IPS-NIHi7 (cell line): ENCODE measurements at regions not wholly inside any gene's neighbourhood (a gene's known extent, or its start where the extent isn't known, plus 50 kb on each side); places are given as distances from the start of the nearest gene placed in this dataset.

Source experiments
- DNase-seq: peaks from one replicate; pipeline ENCODE4 v3.0.0; 2012; ENCODE audit warnings: mixed read lengths; ENCODE audit errors: extremely low spot score

DNA sequence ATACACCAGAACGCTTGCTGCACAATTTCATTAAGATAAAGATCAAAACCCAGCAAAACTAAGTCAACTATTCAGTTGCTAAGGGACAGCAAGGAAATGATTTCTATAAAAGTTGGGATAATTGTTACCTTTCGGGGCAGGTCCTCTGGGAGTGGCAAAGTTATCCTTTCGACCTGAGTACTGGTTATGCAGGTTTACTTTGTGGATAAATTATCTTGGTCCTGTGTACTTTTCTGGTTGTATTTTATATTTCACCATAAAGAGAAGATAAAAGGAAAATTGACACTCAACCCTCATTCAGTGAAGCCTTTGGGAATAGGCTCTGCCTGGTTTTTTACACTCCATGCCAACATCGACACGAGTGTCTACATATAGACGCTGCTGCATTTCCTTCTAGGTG, 146.5 kb downstream of the SYK start:
- no peak for DNase-seq

DNA sequence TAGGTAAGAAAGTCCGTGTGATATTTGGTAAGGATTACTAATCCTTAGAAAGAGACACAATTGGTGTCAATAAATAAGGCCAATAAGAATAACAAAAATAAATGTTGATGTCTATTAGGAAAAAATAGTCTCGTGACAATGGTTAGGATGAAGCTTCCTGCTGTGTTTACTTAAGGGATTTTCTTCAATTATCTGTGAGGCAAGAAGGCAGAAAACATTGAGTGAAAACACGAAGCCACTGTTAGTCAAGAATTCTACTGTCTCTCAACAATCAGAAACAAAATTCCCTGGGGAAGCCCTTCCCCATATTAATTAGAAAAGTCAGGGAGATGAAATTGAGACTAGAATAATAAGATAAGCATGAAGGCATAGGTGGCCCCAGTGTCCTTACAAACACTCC, 149.0 kb downstream of the SYK start:
- no peak for DNase-seq

- peak; percentile 30 for DNase-seq
These were observed 151.6 kb downstream of the SYK start for GRCh38 chr9:90953200-90953599.

DNA sequence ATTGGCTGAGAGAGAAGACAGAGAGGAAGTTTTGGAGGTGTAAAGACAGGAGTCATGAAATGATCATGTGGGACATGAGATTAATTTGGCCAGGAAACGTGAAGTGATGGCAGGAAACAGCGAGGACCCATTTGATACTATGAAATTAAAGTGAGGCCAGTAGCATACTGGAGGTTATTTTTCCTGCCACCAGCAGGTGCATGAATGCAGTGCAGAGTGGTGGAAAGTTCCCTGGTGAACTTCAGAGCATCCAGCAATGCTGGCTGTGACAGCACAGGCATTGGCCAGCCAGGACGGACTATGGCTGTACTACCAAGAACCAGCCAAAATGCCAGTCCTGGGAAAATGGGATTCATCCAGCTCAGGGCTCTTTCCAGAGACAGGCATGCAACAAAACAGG, 152.2 kb downstream of the SYK start:
- DNase-seq = no peak

- DNase-seq = no peak
These were observed 154.6 kb downstream of the SYK start for GRCh38 chr9:90956026-90956810.

- no peak for DNase-seq
These were observed 156.7 kb downstream of the SYK start for GRCh38 chr9:90958328-90958727.

- no peak for DNase-seq
These were observed 159.3 kb downstream of the SYK start for GRCh38 chr9:90960941-90961340.

DNA sequence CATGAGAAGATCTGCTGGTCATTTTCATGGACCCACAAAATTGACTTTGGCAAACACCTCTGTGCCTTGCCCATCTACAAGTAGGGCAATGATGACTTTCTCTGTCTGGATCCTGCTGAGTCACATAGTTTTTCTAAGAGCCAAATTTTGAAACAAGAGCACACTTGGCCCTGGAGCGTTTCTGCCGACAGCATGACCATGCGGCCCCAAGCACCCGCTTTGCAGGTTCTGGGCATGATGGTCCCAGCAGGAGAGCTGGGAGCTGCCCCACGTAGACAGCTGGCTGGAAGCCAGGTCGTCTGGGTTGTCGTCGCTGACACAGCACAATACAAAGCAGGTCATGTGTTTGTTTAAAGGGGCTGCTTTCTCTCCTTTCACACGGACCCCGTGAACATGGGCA, 159.8 kb downstream of the SYK start:
- no peak for DNase-seq

DNA sequence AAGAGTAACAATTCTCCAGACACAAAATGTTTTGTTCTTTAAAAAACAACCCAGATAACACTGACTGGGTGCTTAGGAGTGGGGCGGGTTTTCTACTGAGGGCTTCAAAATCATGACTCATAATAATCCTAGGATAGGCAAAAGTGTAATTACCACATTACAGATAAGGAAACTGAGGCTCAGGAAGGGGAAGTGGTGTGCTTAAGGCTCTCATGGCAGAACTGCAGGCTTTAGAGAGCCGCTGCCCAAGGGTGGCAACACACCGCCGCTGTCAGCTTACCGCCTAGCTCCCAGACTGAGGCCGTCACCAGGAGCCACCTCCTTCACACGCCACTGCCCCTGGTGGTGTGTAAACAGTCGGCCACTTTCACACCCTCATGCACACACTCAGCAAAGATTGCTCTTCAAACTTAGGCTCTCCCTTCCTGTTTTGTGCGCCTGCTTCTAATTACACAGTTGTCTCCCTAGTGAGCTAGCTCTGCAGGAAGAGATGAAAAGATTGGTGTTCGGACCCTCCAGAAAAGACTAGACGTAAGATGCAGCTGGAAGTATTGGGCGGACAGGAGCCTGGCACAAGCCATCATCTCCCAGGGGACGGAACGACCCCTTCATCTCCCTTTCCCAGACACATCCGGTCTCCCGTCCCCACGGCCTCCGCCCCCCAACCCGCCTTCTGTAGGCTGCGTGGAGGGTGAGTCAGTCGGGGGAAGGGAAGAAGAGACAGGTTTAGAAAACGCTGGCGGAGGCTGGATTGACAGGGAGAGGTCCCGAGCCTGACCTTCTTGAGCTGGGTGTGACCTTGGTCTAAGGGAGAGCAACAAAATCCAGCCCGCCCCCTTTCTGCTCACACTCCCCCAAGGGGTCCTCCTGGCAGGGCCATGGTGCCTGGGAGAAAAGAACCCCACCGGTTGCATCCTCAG, 162.7 kb downstream of the SYK start:
- DNase-seq = peak; percentile 54

DNA sequence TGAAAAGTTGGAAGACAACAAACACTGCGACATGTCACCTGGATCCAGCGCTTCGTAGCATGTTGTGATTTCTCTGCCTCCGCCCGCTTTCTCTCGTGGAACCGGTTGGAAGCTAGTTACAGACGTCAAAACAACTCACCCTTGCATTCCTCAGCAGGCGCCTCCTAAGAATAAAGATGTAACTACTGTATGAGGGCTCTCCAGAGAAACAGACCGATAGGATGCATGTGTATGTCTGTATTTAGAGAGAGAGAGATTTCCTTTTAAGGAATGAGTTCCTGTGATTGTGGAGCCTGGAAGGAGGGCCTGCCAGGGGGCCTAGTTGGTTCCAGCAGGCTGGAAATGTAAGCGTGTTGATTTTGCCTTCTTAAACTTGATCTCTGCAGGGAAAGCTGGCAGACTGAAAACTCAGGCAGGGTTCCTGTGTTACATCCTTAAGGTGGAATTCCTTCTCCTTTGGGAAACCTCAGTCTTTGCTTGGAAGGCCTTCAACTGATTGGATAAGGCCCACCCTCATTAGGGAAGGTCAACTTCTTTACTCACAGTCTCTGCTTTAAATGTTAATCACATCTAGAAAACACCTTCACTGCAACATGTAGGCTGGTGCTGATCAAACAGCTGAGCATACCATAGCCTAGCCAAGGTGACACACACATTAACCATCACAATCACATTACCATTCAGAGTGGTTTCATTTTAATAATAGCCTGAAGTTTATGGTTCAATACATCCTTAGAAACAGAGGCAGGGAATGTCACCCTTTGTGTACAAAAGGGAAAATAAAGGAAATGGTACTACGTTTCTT, 163.8 kb downstream of the SYK start:
- no peak for DNase-seq

- no peak for DNase-seq
These were observed 164.3 kb downstream of the SYK start for GRCh38 chr9:90966031-90966290.

GRCh38 chr9:90966480-90967144, 165.0 kb downstream of the SYK start:
- no peak for DNase-seq

- DNase-seq = peak; percentile 46
These were observed 165.5 kb downstream of the SYK start for GRCh38 chr9:90967145-90967538.

GRCh38 chr9:90969021-90969675, 167.5 kb downstream of the SYK start:
- no peak for DNase-seq

- DNase-seq = no peak
These were observed 169.0 kb downstream of the SYK start for GRCh38 chr9:90970608-90971007.

GRCh38 chr9:90972057-90972456, 170.4 kb downstream of the SYK start:
- no peak for DNase-seq

- no peak for DNase-seq
These were observed 172.4 kb downstream of the SYK start for GRCh38 chr9:90974016-90974415.

- no peak for DNase-seq
These were observed 173.1 kb downstream of the SYK start for GRCh38 chr9:90974643-90975245.

- DNase-seq = no peak
These were observed 174.3 kb downstream of the SYK start for GRCh38 chr9:90975781-90976538.

DNA sequence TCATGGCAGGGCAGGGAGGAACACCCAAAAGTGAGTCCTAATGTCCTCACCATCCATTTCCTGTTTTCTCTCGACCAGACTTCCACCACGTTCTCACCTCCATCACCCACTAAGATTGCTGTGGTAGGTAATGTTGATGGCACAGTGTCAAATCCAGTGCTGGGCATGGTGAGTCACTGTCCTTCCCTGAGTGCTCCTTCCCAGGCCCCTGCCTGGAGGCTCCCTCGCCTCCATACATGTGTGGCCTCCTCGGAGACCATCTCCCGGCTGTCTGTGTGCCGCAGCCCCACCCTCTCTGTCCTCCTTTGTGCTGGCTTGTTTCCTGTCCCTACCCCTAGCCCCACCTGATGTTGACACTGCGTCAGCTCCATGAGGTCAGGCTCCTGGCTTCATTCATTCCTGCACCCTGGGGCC, 177.5 kb downstream of the SYK start:
- DNase-seq = no peak
